HG02763 (cell line): ENCODE measurements at regions not wholly inside any gene's neighbourhood (a gene's known extent, or its start where the extent isn't known, plus 50 kb on each side); places are given as distances from the start of the nearest gene placed in this dataset.

Source experiments
- ATAC-seq: cut with Tn5 transposase; IDR thresholded peaks from one replicate; pipeline ENCODE4 v1.9.1; 2021; ENCODE audit warnings: mild to moderate bottlenecking, moderate library complexity; ENCODE audit not compliant: unreplicated experiment

DNA sequence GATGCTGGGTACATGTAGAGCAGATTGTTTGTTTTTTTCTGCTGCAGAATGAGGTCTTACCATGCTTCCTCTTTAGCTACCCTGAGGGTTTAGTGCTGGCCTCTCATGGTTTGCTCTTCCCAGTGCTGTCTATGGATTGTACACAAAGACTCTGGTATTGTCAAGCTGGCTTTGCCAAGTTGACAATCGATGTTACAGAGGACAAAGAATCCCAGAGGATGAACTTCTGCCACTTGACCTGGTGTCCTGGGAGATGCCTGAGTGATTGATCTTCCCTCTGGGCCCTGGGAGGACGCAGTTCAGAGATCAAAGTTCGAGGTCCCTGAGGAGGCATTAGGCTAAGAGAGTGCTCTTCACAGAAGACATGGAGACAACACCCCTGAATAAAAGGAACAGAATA, 865.4 kb downstream of the CCSER2 start:
- no peak for ATAC-seq

- no peak for ATAC-seq
Measured at GRCh38 chr10:85194706-85195105, 866.3 kb downstream of the CCSER2 start.

- ATAC-seq = no peak
Measured at GRCh38 chr10:85195596-85195995, 867.2 kb downstream of the CCSER2 start.

DNA sequence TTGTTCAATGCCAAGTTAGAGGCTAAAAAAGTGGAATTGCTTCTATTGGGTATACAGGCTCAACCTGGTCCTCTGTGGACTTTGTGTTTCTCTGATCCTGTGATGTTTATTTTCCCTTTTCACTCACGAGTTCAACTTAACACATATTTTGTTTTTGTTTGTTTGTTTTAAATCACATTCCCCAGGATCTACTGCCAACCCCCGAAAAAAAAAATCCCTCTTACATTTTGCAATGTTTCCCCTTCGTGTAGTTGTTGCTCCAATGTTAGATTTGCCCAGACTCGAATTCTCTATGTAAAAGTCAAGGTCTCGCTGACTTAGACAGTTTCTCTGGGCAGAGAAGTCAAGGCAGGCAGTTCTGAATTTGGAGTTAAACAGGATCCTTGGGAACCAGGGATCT, 876.4 kb downstream of the CCSER2 start:
- no peak for ATAC-seq

DNA sequence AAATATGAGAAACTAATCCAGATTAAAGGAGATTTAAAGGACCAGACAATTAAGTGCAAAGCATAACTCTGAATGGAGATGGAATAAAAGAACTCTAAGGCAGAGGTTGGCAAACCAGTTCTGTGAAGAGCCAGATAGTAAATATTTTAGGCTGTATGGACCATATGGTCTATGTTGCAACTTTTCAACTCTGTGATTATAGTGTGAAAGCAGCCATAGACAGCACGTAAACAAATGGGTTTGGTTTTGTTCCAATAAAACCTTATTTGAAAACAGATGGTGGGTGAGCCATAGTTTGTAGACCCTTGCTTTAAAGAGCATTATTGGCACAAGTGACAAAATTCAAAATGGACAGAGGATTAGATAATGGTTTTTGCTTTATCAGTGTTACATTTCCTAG, 884.1 kb downstream of the CCSER2 start:
- no peak for ATAC-seq

DNA sequence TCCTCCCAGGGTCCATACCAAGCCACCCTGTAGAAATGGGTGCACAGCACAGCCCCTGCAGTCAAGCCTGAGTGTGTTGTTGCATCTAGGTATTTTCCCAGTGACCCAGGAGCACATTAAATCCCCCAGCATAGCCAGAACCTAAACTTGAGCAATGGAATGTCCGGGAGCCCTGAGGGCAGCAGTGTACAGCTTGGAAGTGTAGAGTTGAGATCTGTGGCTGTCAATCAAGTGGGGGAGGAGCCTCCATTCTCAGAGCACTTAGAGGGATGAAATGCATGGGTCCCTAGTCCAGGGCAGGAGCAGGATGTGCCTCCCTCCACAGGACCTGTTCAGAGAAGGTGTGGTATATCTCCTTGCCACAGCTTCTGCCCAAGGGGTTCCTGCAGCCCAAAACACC, 885.1 kb downstream of the CCSER2 start:
- no peak for ATAC-seq

- no peak for ATAC-seq
Measured at GRCh38 chr10:85222300-85222699, 893.9 kb downstream of the CCSER2 start.

- no peak for ATAC-seq
Measured at GRCh38 chr10:85224366-85224940, 896.1 kb downstream of the CCSER2 start.

DNA sequence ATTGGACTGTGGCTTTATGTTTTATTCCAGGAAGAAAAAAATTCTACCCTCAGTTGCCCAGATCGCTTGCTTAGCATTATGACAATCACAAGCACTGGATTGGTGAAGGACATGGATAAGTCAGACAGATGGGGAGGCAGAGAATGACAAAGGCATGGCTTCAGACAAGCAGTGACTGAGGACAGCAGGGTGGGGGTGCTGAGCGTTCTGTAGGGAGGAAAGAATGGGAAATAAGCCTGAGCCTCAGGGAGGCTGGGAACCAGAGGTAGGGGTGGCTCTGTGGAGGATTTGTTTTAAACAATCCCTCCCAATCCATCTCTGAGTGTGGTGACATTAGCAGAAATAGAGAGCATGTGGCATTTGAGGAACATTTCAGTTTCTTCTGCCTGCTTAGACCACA, 896.9 kb downstream of the CCSER2 start:
- no peak for ATAC-seq

DNA sequence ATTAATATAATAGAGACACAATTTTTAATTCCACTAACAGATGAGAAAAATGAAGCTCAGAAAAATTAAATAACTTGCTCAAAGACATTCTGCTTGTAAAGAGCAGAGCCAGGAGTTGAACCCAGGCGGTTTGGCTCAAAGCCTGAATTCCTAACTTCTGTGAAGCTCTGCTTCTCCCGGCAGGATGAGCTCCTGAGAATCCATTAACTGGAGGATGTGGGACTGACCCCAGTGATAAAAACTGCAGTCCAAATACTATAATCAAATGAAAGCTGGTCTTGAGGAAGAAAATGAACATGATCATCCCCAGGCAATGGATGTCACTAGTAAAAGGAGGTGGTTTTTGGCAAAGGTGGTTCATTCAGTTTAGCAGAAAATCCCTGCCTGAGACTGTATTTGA, 898.2 kb downstream of the CCSER2 start:
- no peak for ATAC-seq

GRCh38 chr10:85228726-85229125, 900.3 kb downstream of the CCSER2 start:
- no peak for ATAC-seq

DNA sequence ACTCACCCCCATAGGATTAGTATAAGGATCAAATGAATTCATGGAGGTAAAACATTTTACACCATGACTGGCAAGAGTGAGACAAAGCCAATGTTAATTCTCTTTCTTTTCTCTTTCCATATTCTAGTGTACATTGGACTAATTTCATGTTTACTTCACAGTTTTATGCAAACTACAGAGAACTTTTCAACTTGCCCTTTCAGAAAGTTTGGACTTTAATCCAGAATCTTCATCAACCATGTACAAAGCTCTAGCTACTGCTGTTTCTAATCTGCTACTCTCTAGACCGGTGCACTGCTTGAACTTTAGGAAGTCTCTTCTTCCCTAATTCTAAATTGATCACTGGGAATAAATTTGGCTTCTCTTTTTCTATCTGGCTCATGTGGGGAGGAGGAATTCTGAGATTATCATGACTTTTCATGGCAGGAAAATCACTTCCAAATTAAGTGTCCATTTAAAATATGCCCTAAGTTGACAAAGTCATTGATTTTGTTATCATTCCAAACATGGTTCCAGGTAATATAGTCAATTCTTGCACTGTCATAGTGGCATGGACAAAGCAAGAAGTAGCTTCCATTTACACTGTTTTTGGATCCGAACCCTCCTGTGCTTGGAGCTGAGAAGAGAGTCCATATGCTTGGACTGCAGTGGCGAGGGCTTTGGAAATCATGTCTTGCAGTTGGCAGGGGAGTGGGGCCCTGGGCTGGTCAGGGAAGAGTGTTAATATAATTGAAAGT, 903.3 kb downstream of the CCSER2 start:
- no peak for ATAC-seq

DNA sequence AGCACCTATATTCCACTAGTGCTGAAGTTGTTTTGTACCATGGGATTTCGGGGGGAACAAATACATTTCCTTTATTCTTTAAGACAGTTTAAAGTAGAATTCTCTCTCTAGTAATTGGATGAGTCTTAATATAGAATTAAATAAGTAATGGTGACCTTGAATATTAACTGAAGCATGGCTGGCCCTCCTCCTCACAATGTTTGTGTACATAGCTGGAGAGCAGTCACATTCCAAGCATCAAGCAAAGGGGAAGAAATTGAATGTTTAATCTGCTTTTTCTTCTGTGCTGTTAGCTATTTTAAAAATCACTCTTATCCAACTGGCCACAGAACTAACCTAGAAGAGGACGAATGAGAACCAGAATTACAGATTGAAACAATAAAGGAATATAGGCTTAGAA, 906.9 kb downstream of the CCSER2 start:
- ATAC-seq = no peak

DNA sequence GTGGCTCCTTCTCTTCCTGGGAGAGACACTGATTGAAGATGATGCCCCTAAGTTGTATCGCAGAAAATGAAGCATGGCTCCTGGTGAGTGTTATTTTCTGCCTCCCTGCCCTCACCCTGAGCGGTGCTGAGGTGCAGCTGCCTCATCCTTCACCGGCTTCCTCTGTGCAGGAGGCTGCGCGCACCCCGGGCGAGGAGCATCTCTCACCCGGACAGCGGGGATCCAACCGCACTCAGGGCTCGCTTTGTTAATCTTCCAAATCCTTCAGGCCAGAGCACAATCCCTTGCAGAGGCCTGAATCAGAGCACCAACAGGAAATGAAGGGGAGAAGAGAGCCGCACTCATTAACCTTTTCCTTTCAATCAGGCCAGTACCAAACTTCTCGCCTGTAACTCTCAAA, 910.3 kb downstream of the CCSER2 start:
- ATAC-seq = no peak

GRCh38 chr10:85250304-85250703, 921.9 kb downstream of the CCSER2 start:
- no peak for ATAC-seq

DNA sequence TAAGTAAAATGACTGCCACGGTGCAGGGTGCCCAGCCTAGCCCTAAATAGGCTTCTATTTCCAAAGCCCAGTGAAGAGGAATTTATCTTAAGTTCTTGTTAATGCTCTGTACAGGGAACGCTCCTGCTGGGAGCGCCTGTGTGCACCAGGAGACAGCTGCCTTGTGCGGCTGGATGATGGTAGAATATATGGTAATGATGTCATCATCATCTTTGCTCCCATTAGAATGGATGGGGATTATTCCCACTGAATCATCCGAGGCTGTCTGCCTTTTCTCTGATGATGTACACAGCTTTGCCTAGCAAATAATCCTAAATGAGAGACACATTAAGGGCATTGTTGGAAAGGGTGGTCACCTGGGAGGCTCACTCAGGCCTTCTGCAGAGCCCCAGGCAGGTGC, 928.1 kb downstream of the CCSER2 start:
- ATAC-seq = no peak

DNA sequence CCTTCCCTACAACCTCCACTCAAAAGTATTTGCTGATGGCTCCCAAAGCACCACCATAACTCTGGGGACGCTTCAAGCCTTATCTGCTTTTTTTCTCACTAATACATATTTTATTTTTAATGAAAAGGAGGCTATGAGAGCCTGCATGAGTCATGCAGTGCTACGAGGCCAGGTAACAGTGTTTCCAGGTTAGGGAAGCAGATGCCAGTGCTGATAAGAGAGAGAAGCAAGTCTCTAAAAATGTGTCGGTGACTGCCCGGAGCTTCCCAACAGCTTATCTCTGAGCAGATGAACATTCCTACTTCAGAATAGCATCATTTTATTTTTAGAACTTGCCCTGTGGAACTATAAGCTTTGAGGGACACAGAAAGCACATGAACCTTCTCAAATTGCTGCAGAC, 931.5 kb downstream of the CCSER2 start:
- ATAC-seq = no peak

- no peak for ATAC-seq
Measured at GRCh38 chr10:85262992-85263391, 934.6 kb downstream of the CCSER2 start.

- ATAC-seq = no peak
Measured at GRCh38 chr10:85265121-85265520, 936.7 kb downstream of the CCSER2 start.

DNA sequence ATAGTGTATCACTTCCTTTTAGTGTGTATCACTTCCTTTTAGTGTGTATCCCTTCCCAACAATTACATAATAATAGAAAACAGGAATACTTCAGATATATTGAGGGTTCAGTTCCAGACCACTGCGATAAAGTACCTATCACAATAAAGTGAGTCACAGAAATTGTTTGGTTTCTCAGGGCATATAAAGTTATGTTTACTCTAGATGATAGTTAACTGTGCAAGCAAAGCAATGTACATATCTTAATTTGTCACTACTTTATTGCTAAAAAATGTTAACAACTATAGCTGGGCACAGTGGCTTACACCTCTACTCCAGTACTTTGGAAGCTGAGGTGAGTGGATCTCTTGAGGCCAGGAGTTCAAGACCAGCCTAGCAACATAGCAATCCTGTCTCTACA, 938.4 kb downstream of the CCSER2 start:
- ATAC-seq = no peak

- no peak for ATAC-seq
Measured at GRCh38 chr10:85280014-85280413, 951.6 kb downstream of the CCSER2 start.

GRCh38 chr10:85284778-85285770, 956.7 kb downstream of the CCSER2 start:
- no peak for ATAC-seq
